Pancreas (tissue), 10 donors: ENCODE measurements at regions not wholly inside any gene's neighbourhood (a gene's known extent, or its start where the extent isn't known, plus 50 kb on each side); places are given as distances from the start of the nearest gene placed in this dataset.
"Not testable (repeated sequence)": the region's sequence is repeated elsewhere in the genome, so short reads cannot be mapped to it uniquely, and the experiment has no call there.

ENCODE experiments used
- ATAC-seq, 4 donors: fragments of 200-7000 bp; cut with Tn5 transposase; one replicate each; pipeline versions ENCODE4 v1.8.0 to v1.9.1; 2020; ENCODE audit warnings: mild to moderate bottlenecking in 4 of 4, moderate library complexity in 4 of 4
- DNase-seq, 6 donors: peaks; one replicate each; pipeline ENCODE4 v3.0.0-alpha.2; 2020
- FAIRE-seq: peaks from 2 replicates; lab custom pipeline; 2012; peaks lifted over from hg19 to GRCh38; lab: Jason Lieb, UNC
- H3K27ac ChIP-seq, 4 donors: fragments of 200-600 bp; sonication (generic); 1 replicate in 3 of 4; 2 replicates in 1 of 4; pipeline versions ENCODE4 v1.5.0 to v1.8.0; 2020
- H3K27me3 ChIP-seq, 4 donors: fragments of 200-600 bp; one replicate each; pipeline ENCODE4 v1.8.0; 2021
- H3K36me3 ChIP-seq, 3 donors: fragments of 200-600 bp; sonication (generic) in 1 of 3; one replicate each; pipeline versions ENCODE4 v1.5.0 to v1.8.0; 2020 to 2021
- H3K4me1 ChIP-seq, 3 donors: fragments of 200-600 bp; one replicate each; pipeline ENCODE4 v1.8.0; 2021
- H3K4me3 ChIP-seq, 4 donors: fragments of 200-600 bp; sonication (generic) in 2 of 4; one replicate each; pipeline versions ENCODE4 v1.5.0 to v1.8.0; 2020 to 2021
- H3K9me3 ChIP-seq, 4 donors: fragments of 200-600 bp; one replicate each; pipeline ENCODE4 v1.8.0; 2021
- CTCF ChIP-seq, 4 donors: fragments of 200-600 bp; sonication (generic) in 3 of 4; IDR thresholded peaks; one replicate each; pipeline versions ENCODE4 v1.5.0 to v1.8.0; 2021; ENCODE audit warnings: antibody characterized with exemption in 4 of 4
- WGBS, 2 donors: extraction: QIAGEN DNeasy Blood & Tissue Kit; methylation state at CpG; one replicate each; pipeline ENCODE4 v1.1.7; 2013; 5-methylcytosine and 5-hydroxymethylcytosine counted together
- intact Hi-C, 3 donors: fragments of 100-400 bp; cut with DNase I; formaldehyde crosslinking; loops; one replicate each; pipeline versions ENCODE4 v1.11.1 to v1.14.2; 2022
- donor health status: healthy with polysubstance abuse.
- donor health status: DM: no; HTN: no; CAD: no; lungs with moderate emphysema.
- donor health status: DM: no; HTN: no; CAD: no.
- donor health status: control.
- donor health status: control.
- donor health status: Bipolar disorder and iron deficiency.
- donor health status: DM: yes; HTN: yes; CAD: no.
- donor health status: DM: no; HTN: no; CAD: no.
- donor health status: DM: no; HTN: no; CAD: no.
- donor health status: DM: yes; HTN: yes; CAD: no.

- Histone ChIP-seq H3K27ac (no peak overlapping the region), H3K27me3 (no peaks in the 10 kb centered on the region), H3K4me3 (no peak overlapping the region), H3K9me3 (peaks cover 0 to 11% (median 0%) of the 10 kb centered on the region in 4 donors), H3K36me3 (no peaks in the 10 kb centered on the region), H3K4me1 (no peaks in the 10 kb centered on the region)
- DNase-seq (no peak), FAIRE-seq (no peak), ATAC-seq (no peak)
- TF ChIP-seq CTCF (IDR thresholded peaks at IDR 0.05) = no peak
- intact Hi-C loops = no loop called here
- 62 to 74% methylated on average over 15 of the region's 15 CpGs for WGBS, 2 donors
Observed at GRCh38 chr16:34743115-34743514, 1283.7 kb downstream of the TP53TG3F start.

- Histone ChIP-seq H3K4me1 (no peaks in the 10 kb centered on the region), H3K9me3 (peaks cover 0 to 6% (median 0%) of the 10 kb centered on the region in 4 donors), H3K36me3 (no peaks in the 10 kb centered on the region), H3K27me3 (no peaks in the 10 kb centered on the region), H3K27ac (no peak overlapping the region), H3K4me3 (no peak overlapping the region)
- DNase-seq = no peak
- TF ChIP-seq CTCF (IDR thresholded peaks at IDR 0.05) = no peak
- 57 to 68% methylated on average over 13 of the region's 13 CpGs for WGBS, 2 donors
- no peak for ATAC-seq
- intact Hi-C loops = no loop called here
- no peak for FAIRE-seq
Observed at GRCh38 chr16:34758835-34759234, 1299.4 kb downstream of the TP53TG3F start.

DNA sequence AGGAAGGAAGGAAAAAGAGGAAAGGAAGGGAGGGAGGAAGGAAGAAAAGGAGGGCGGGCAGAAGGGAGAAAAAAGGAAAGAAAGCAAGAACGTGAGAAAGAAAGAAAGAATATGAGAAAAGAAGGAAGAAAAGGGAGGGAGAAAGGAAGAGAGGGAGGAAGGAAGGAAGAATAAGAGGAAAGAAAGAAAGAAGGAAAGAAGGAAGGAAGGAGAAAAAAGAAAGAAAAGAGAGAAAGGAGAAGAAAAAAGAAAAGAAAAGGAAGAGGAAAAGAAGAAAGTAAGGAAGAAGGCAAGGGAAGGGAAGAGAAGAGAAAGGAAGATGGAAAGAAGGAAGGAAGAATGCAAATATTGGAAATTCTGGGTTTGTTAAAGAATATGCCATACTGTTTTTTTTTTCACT is 1332.4 kb downstream of the TP53TG3F start:
- H3K27me3 ChIP-seq, DNase-seq, H3K36me3 ChIP-seq, H3K27ac ChIP-seq, ATAC-seq, H3K4me1 ChIP-seq, FAIRE-seq, intact Hi-C loops, H3K4me3 ChIP-seq, H3K9me3 ChIP-seq: not testable (repeated sequence)
- 21 to 25% methylated on average over 2 of the region's 2 CpGs for WGBS, 2 donors

GRCh38 chr16:34801875-34802274 is 1342.5 kb downstream of the TP53TG3F start:
- Histone ChIP-seq H3K36me3 (no peaks in the 10 kb centered on the region), H3K27ac (no peak overlapping the region), H3K4me3 (no peak overlapping the region), H3K9me3 (no peaks in the 10 kb centered on the region), H3K27me3 (no peaks in the 10 kb centered on the region), H3K4me1 (no peaks in the 10 kb centered on the region)
- DNase-seq (peak in 2 of 6 donors; percentile 37 to 43), ATAC-seq (no peak), FAIRE-seq (no peak)
- no peak for TF ChIP-seq CTCF (IDR thresholded peaks at IDR 0.05)
- WGBS, 2 donors = 45 to 47% methylated on average over 36 to 47 of the region's 47 CpGs
- intact Hi-C loops = no loop called here

GRCh38 chr16:34802396-34802795 is 1343.0 kb downstream of the TP53TG3F start:
- Histone ChIP-seq H3K36me3 (no peaks in the 10 kb centered on the region), H3K4me3 (no peak overlapping the region), H3K27ac (no peak overlapping the region), H3K4me1 (no peaks in the 10 kb centered on the region), H3K27me3 (no peaks in the 10 kb centered on the region), H3K9me3 (no peaks in the 10 kb centered on the region)
- ATAC-seq = no peak
- intact Hi-C loops = no loop called here
- 46 to 53% methylated on average over 48 to 55 of the region's 55 CpGs for WGBS, 2 donors
- FAIRE-seq = no peak
- DNase-seq = peak in 1 of 6 donors; percentile 16
- no peak for TF ChIP-seq CTCF (IDR thresholded peaks at IDR 0.05)
